CD4-positive, alpha-beta T cell (primary cell): ENCODE measurements at regions not wholly inside any gene's neighbourhood (a gene's known extent, or its start where the extent isn't known, plus 50 kb on each side); places are given as distances from the start of the nearest gene placed in this dataset.

Source experiments
- ATAC-seq: fragments of 200-7000 bp; cut with Tn5 transposase; one replicate; pipeline ENCODE4 v1.10.0; 2022; ENCODE audit warnings: mild to moderate bottlenecking; ENCODE audit not compliant: poor library complexity
- CTCF ChIA-PET: fragments of 350-600 bp; sonication (Branson Sonifier 250); formaldehyde crosslinking; loops from one replicate; lab custom pipeline; 2021; ENCODE audit warnings: antibody characterized with exemption, inconsistent platforms; lab: Charles Lee
- POLR2A ChIA-PET: fragments of 350-600 bp; sonication (Branson Sonifier 250); formaldehyde crosslinking; loops from one replicate; lab custom pipeline; 2021; ENCODE audit warnings: antibody characterized with exemption, inconsistent platforms; lab: Charles Lee
- DNase-seq, 14 experiments: peaks; one replicate each; pipeline ENCODE4 v3.0.0-alpha.2; 2013 to 2020; ENCODE audit warnings: mixed read lengths in 2 of 14
- H3K27ac ChIP-seq, 2 donors: one replicate each; pipeline versions ENCODE4 v1.5.1 to v1.7.0; 2013; ENCODE audit warnings: low read length in 2 of 2, low read depth in 1 of 2, mild to moderate bottlenecking in 1 of 2
- H3K27me3 ChIP-seq, 2 experiments: 1 replicate in 1 of 2; 2 replicates in 1 of 2; pipeline versions ENCODE4 v1.6.1 to v1.7.0; 2013; ENCODE audit warnings: low read length in 2 of 2, control low read depth in 1 of 2, mild to moderate bottlenecking in 1 of 2, moderate library complexity in 1 of 2; ENCODE audit not compliant: insufficient read depth in 2 of 2, control insufficient read depth in 1 of 2
- H3K36me3 ChIP-seq: one replicate; pipeline ENCODE4 v1.6.1; 2013; ENCODE audit warnings: low read length, control low read depth; ENCODE audit not compliant: insufficient read depth
- H3K4me1 ChIP-seq: one replicate; pipeline ENCODE4 v1.6.1; 2013; ENCODE audit warnings: low read length, control low read depth; ENCODE audit not compliant: insufficient read depth
- H3K4me3 ChIP-seq: one replicate; pipeline ENCODE4 v1.5.1; 2013; ENCODE audit warnings: mild to moderate bottlenecking, low read length, moderate library complexity
- H3K9me3 ChIP-seq, 2 experiments: 1 replicate in 1 of 2; 2 replicates in 1 of 2; pipeline versions ENCODE4 v1.6.1 to v1.7.0; 2013; ENCODE audit warnings: low read length in 2 of 2, mild to moderate bottlenecking in 2 of 2, control low read depth in 1 of 2, moderate library complexity in 1 of 2; ENCODE audit not compliant: control insufficient read depth in 1 of 2, insufficient read depth in 1 of 2
- H3K27ac Mint-ChIP-seq: one replicate; pipeline ENCODE4 v1.8.0; 2020; ENCODE audit warnings: mixed read lengths
- H3K27me3 Mint-ChIP-seq: one replicate; pipeline ENCODE4 v1.8.0; 2021; ENCODE audit warnings: mixed read lengths
- H3K36me3 Mint-ChIP-seq: one replicate; pipeline ENCODE4 v1.8.0; 2021; ENCODE audit warnings: low read depth, mixed read lengths
- H3K4me1 Mint-ChIP-seq: one replicate; pipeline ENCODE4 v1.8.0; 2021; ENCODE audit warnings: low read depth, mixed read lengths
- H3K4me3 Mint-ChIP-seq: one replicate; pipeline ENCODE4 v1.8.0; 2020; ENCODE audit warnings: mild to moderate bottlenecking, mixed read lengths
- H3K9me3 Mint-ChIP-seq: one replicate; pipeline ENCODE4 v1.8.0; 2020; ENCODE audit warnings: mixed read lengths
- intact Hi-C, 2 experiments: fragments of 100-400 bp; cut with DNase I in 1 of 2; cut with micrococcal nuclease in 1 of 2; formaldehyde crosslinking; loops; one replicate each; pipeline versions ENCODE4 v1.15.1 to v1.9.0; 2023 to 2025; cut with DNase I, micrococcal nuclease
- TF ChIP-seq, protein P1 (sequence below): fragments of 200-600 bp; IDR thresholded peaks from one replicate; pipeline ENCODE4 v1.8.0; 2022; ENCODE audit warnings: antibody characterized with exemption, mild to moderate bottlenecking

DNA sequence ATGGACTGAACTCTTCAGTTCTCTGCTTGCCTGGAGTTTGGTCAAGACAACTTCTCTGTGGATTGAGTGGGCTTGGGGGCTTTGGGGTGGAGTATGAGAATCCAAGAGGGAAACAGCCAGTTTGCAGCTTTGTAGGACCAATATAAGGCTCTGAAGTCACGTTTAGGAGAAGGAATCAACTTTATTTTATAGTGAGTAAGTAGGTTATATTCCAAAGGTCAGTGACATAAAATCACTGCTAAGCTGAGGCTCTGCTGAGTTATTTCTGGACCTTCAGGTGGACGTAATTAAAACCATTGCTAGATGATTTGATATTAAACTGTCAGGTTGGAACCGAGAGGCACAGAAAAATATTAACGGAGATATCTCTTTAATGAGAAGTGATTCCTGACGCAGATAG, 514.4 kb downstream of the DMAC1 start:
- peaks cover 0 to 8% of the 10 kb centered on the region in 2 experiments for H3K9me3 ChIP-seq
- H3K36me3 Mint-ChIP-seq = no peaks in the 10 kb centered on the region
- POLR2A ChIA-PET = no interaction called here
- no peaks in the 10 kb centered on the region for H3K36me3 ChIP-seq
- TF ChIP-seq, protein P1, sequence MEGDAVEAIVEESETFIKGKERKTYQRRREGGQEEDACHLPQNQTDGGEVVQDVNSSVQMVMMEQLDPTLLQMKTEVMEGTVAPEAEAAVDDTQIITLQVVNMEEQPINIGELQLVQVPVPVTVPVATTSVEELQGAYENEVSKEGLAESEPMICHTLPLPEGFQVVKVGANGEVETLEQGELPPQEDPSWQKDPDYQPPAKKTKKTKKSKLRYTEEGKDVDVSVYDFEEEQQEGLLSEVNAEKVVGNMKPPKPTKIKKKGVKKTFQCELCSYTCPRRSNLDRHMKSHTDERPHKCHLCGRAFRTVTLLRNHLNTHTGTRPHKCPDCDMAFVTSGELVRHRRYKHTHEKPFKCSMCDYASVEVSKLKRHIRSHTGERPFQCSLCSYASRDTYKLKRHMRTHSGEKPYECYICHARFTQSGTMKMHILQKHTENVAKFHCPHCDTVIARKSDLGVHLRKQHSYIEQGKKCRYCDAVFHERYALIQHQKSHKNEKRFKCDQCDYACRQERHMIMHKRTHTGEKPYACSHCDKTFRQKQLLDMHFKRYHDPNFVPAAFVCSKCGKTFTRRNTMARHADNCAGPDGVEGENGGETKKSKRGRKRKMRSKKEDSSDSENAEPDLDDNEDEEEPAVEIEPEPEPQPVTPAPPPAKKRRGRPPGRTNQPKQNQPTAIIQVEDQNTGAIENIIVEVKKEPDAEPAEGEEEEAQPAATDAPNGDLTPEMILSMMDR = no peak
- H3K4me1 ChIP-seq = no peaks in the 10 kb centered on the region
- DNase-seq (no peak), ATAC-seq (no peak)
- no peak overlapping the region for H3K4me3 ChIP-seq
- H3K27me3 ChIP-seq = peaks cover 0 to 5% of the 10 kb centered on the region in 2 experiments
- H3K27ac ChIP-seq = no peak overlapping the region
- no peaks in the 10 kb centered on the region for H3K4me1 Mint-ChIP-seq
- peaks cover 13% of the 10 kb centered on the region for H3K27me3 Mint-ChIP-seq
- H3K9me3 Mint-ChIP-seq = peaks cover 5% of the 10 kb centered on the region
- intact Hi-C loops = no loop called here
- H3K4me3 Mint-ChIP-seq = no peak overlapping the region
- no peak overlapping the region for H3K27ac Mint-ChIP-seq
- CTCF ChIA-PET = no interaction called here

DNA sequence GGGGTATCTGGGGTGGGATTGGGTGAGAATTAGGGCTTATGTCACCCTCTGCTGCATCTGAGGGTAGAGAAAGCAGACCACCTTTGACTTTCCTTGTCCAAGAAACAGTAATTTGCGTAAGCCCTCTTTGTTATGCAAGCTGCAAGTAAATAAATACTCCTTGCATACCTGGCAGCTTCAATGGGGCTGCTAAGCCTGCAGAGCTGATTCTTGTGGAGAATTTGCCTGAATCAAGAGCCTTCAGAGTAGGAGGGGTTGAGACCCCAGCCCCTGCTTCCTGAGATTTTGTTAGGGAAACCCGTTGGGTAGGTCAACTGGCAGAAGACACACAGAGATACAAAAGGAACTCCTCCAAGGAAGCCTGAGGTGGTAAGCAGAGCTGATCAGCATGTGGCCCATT, 515.1 kb downstream of the DMAC1 start:
- no peak overlapping the region for H3K27ac Mint-ChIP-seq
- H3K9me3 Mint-ChIP-seq = peaks cover 5% of the 10 kb centered on the region
- H3K27me3 Mint-ChIP-seq = peaks cover 13% of the 10 kb centered on the region
- intact Hi-C loops = no loop called here
- DNase-seq (no peak), ATAC-seq (no peak)
- H3K36me3 ChIP-seq = no peaks in the 10 kb centered on the region
- no peaks in the 10 kb centered on the region for H3K36me3 Mint-ChIP-seq
- no peak overlapping the region for H3K4me3 Mint-ChIP-seq
- peaks cover 0 to 8% of the 10 kb centered on the region in 2 experiments for H3K9me3 ChIP-seq
- peaks cover 0 to 5% of the 10 kb centered on the region in 2 experiments for H3K27me3 ChIP-seq
- ChIA-PET POLR2A (no interaction called here), CTCF (no interaction called here)
- no peak overlapping the region for H3K4me3 ChIP-seq
- no peak overlapping the region for H3K27ac ChIP-seq
- TF ChIP-seq, protein P1 = no peak
- no peaks in the 10 kb centered on the region for H3K4me1 Mint-ChIP-seq
- no peaks in the 10 kb centered on the region for H3K4me1 ChIP-seq

DNA sequence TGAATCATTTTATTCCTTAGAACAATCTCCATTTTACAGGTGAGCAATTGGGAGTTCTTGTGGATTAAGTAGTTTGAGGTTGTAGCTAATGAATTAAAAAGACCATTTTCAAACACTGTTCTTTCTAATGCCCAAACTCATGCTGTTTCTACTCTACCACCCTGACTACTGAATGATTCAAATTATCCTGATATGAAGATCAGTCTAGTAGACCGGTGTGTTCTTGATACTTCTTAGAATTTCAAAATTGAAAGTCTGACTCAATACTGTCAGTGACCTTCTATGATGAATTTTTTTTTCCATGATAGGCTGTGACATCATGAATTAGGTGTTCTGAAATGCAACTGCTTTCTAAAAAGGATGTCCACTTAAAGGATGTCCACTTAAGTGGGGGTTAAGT, 515.5 kb downstream of the DMAC1 start:
- no peaks in the 10 kb centered on the region for H3K4me1 Mint-ChIP-seq
- no peak overlapping the region for H3K4me3 Mint-ChIP-seq
- H3K27me3 Mint-ChIP-seq = peaks cover 16% of the 10 kb centered on the region
- Histone ChIP-seq H3K36me3 (no peaks in the 10 kb centered on the region), H3K9me3 (peaks cover 0 to 8% of the 10 kb centered on the region in 2 experiments), H3K27ac (no peak overlapping the region), H3K4me1 (no peaks in the 10 kb centered on the region), H3K27me3 (peaks cover 0 to 5% of the 10 kb centered on the region in 2 experiments), H3K4me3 (no peak overlapping the region)
- ATAC-seq = no peak
- no peaks in the 10 kb centered on the region for H3K36me3 Mint-ChIP-seq
- H3K9me3 Mint-ChIP-seq = peaks cover 8% of the 10 kb centered on the region
- intact Hi-C loops = no loop called here
- H3K27ac Mint-ChIP-seq = no peak overlapping the region
- DNase-seq = no peak
- CTCF ChIA-PET = no interaction called here
- TF ChIP-seq, protein P1 = no peak
- POLR2A ChIA-PET = no interaction called here
